DMS114 treated with DMSO at 0.1 percent for 48 hours (cell line): ENCODE measurements at regions not wholly inside any gene's neighbourhood (a gene's known extent, or its start where the extent isn't known, plus 50 kb on each side); places are given as distances from the start of the nearest gene placed in this dataset.
"Not testable (repeated sequence)": the region's sequence is repeated elsewhere in the genome, so short reads cannot be mapped to it uniquely, and the experiment has no call there.

ENCODE experiments used
- DNase-seq: peaks from one replicate; lab custom pipeline; 2025; ENCODE audit not compliant: unreplicated experiment; lab: John Stamatoyannopoulos, UW

- no peak for DNase-seq
Observed at GRCh38 chr4:163077680-163078079, 89.0 kb downstream of the NAF1 start.

- no peak for DNase-seq
Observed at GRCh38 chr4:163072222-163072621, 94.5 kb downstream of the NAF1 start.

GRCh38 chr4:163071308-163071707 lies 95.4 kb downstream of the NAF1 start:
- DNase-seq: no peak

GRCh38 chr4:163070023-163070422 lies 96.7 kb downstream of the NAF1 start:
- DNase-seq: no peak

GRCh38 chr4:163063891-163064290 lies 102.8 kb downstream of the NAF1 start:
- no peak for DNase-seq

- DNase-seq: peak; percentile 8
Observed at GRCh38 chr4:163048447-163048846, 118.2 kb downstream of the NAF1 start.

- DNase-seq: no peak
Observed at GRCh38 chr4:163042306-163042705, 124.4 kb downstream of the NAF1 start.

GRCh38 chr4:163017135-163017534 lies 149.6 kb downstream of the NAF1 start:
- no peak for DNase-seq

GRCh38 chr4:163012816-163013215 lies 153.9 kb downstream of the NAF1 start:
- DNase-seq: no peak

GRCh38 chr4:163003979-163004378 lies 162.7 kb downstream of the NAF1 start:
- DNase-seq: no peak

GRCh38 chr4:162988530-162988929 lies 178.2 kb downstream of the NAF1 start:
- DNase-seq: no peak

GRCh38 chr4:162985131-162985530 lies 181.6 kb downstream of the NAF1 start:
- no peak for DNase-seq

GRCh38 chr4:162984621-162985020 lies 182.1 kb downstream of the NAF1 start:
- DNase-seq: no peak

GRCh38 chr4:162981823-162982222 lies 184.9 kb downstream of the NAF1 start:
- DNase-seq: no peak

GRCh38 chr4:162978398-162978797 lies 188.3 kb downstream of the NAF1 start:
- no peak for DNase-seq

GRCh38 chr4:162977788-162978187 lies 188.9 kb downstream of the NAF1 start:
- DNase-seq: no peak

- no peak for DNase-seq
Observed at GRCh38 chr4:162972661-162973330, 193.9 kb downstream of the NAF1 start.

GRCh38 chr4:162969194-162969593 lies 197.5 kb downstream of the NAF1 start:
- DNase-seq: no peak

GRCh38 chr4:162965978-162966377 lies 200.7 kb downstream of the NAF1 start:
- DNase-seq: not testable (repeated sequence)

- no peak for DNase-seq
Observed at GRCh38 chr4:162959046-162959445, 207.6 kb downstream of the NAF1 start.

GRCh38 chr4:162957521-162958143 lies 209.1 kb downstream of the NAF1 start:
- no peak for DNase-seq

GRCh38 chr4:162954976-162955375 lies 211.7 kb downstream of the NAF1 start:
- DNase-seq: no peak

- no peak for DNase-seq
Observed at GRCh38 chr4:162952232-162952631, 214.5 kb downstream of the NAF1 start.
